Neural crest cell (in vitro differentiated cells): ENCODE measurements at regions not wholly inside any gene's neighbourhood (a gene's known extent, or its start where the extent isn't known, plus 50 kb on each side); places are given as distances from the start of the nearest gene placed in this dataset.

ENCODE experiments used
- DNase-seq: peaks from one replicate; pipeline ENCODE4 v3.0.0; 2021; ENCODE audit warnings: low read depth, mixed read lengths, low spot score
- H3K27ac Mint-ChIP-seq: one replicate; pipeline ENCODE4 v1.8.0; 2021; ENCODE audit warnings: mild to moderate bottlenecking, mixed read lengths; ENCODE audit not compliant: unreplicated experiment
- H3K27me3 Mint-ChIP-seq: 2 replicates; pipeline ENCODE4 v1.8.0; 2021; ENCODE audit warnings: low read depth, mild to moderate bottlenecking, mixed read lengths
- H3K36me3 Mint-ChIP-seq: 2 replicates; pipeline ENCODE4 v1.8.0; 2021; ENCODE audit warnings: low read depth, mild to moderate bottlenecking, mixed read lengths
- H3K4me1 Mint-ChIP-seq: 2 replicates; pipeline ENCODE4 v1.8.0; 2021; ENCODE audit warnings: mixed read lengths
- H3K4me3 Mint-ChIP-seq: one replicate; pipeline ENCODE4 v1.8.0; 2021; ENCODE audit warnings: mild to moderate bottlenecking, mixed read lengths
- H3K9me3 Mint-ChIP-seq: 2 replicates; pipeline ENCODE4 v1.8.0; 2021; ENCODE audit warnings: mixed read lengths
- CTCF ChIP-seq: fragments of 200-600 bp; sonication (generic); conservative IDR thresholded peaks from 2 replicates; pipeline ENCODE4 v1.5.0; 2021; ENCODE audit warnings: antibody characterized with exemption, mild to moderate bottlenecking

- Mint-ChIP-seq H3K36me3 (no peaks in the 10 kb centered on the region), H3K27me3 (peaks cover 21% of the 10 kb centered on the region), H3K27ac (no peak overlapping the region), H3K4me3 (no peak overlapping the region), H3K9me3 (no peaks in the 10 kb centered on the region), H3K4me1 (peaks cover 16% of the 10 kb centered on the region)
- no peak for DNase-seq
- no peak for TF ChIP-seq CTCF
Measured at GRCh38 chr9:87431837-87432236, 65.8 kb upstream of the DAPK1 start.

GRCh38 chr9:87433853-87434252 is 63.8 kb upstream of the DAPK1 start:
- Mint-ChIP-seq H3K36me3 (no peaks in the 10 kb centered on the region), H3K4me1 (peaks cover 13% of the 10 kb centered on the region), H3K27ac (no peak overlapping the region), H3K9me3 (no peaks in the 10 kb centered on the region), H3K27me3 (peaks cover 14% of the 10 kb centered on the region), H3K4me3 (no peak overlapping the region)
- DNase-seq: no peak
- no peak for TF ChIP-seq CTCF

- Mint-ChIP-seq H3K4me3 (no peak overlapping the region), H3K27me3 (peaks cover 13% of the 10 kb centered on the region), H3K36me3 (no peaks in the 10 kb centered on the region), H3K4me1 (peaks cover 11% of the 10 kb centered on the region), H3K9me3 (no peaks in the 10 kb centered on the region), H3K27ac (no peak overlapping the region)
- no peak for DNase-seq
- no peak for TF ChIP-seq CTCF
Measured at GRCh38 chr9:87434366-87434765, 63.3 kb upstream of the DAPK1 start.

GRCh38 chr9:87435189-87435880 is 62.3 kb upstream of the DAPK1 start:
- no peak overlapping the region for H3K27ac Mint-ChIP-seq
- H3K9me3 Mint-ChIP-seq: no peaks in the 10 kb centered on the region
- DNase-seq: no peak
- no peak overlapping the region for H3K4me3 Mint-ChIP-seq
- no peak for TF ChIP-seq CTCF
- H3K27me3 Mint-ChIP-seq: peaks cover 13% of the 10 kb centered on the region
- peaks cover 11% of the 10 kb centered on the region for H3K4me1 Mint-ChIP-seq
- H3K36me3 Mint-ChIP-seq: no peaks in the 10 kb centered on the region

GRCh38 chr9:87436716-87437115 is 61.0 kb upstream of the DAPK1 start:
- Mint-ChIP-seq H3K4me1 (peaks cover 11% of the 10 kb centered on the region), H3K27me3 (peaks cover 19% of the 10 kb centered on the region), H3K4me3 (no peak overlapping the region), H3K27ac (no peak overlapping the region), H3K36me3 (no peaks in the 10 kb centered on the region), H3K9me3 (no peaks in the 10 kb centered on the region)
- DNase-seq: no peak
- no peak for TF ChIP-seq CTCF
